ENCODE measurements at regions not wholly inside any gene's neighbourhood (a gene's known extent, or its start where the extent isn't known, plus 50 kb on each side); places are given as distances from the start of the nearest gene placed in this dataset.

DNA sequence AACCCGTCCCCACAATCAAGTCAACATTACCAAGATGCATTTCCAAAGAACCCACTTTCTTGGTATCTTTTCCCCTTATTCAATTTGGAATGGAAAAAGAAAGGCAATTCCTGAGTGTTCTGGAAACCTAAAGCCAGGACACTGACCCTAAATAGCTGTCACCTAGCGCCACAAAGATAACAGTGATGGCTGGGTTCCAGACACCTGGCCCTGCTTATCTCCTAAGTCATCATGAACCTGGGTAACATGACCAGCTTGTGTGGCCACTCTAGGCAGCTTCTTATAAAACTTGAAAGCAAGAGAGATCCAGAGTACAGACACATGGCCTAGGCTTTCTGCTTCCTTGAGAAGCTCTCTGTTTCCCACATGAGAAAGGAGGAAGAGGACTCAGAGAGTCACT, 95.4 kb downstream of the BOD1L2 start:
- ChIA-PET CTCF (no interaction called here), POLR2A (ENCODE audit: unreplicated experiment) (no interaction called here)
- H3K27me3 ChIP-seq (ENCODE audit: control insufficient read depth, insufficient read depth, low read length), result no peaks in the 10 kb centered on the region; the same call in 1 of the 2 replicates
- H4K91ac ChIP-seq (ENCODE audit: insufficient read depth, low read depth, low read length), result no peak overlapping the region
- no peak overlapping the region for H2AFZ ChIP-seq (replicated peaks; ENCODE audit: low read length, poor library complexity)
- no peak overlapping the region for H3K4ac ChIP-seq (ENCODE audit: low read depth, low read length)
- H2BK15ac ChIP-seq (ENCODE audit: low read depth, low read length), result no peak overlapping the region
- TF ChIP-seq, protein P1, sequence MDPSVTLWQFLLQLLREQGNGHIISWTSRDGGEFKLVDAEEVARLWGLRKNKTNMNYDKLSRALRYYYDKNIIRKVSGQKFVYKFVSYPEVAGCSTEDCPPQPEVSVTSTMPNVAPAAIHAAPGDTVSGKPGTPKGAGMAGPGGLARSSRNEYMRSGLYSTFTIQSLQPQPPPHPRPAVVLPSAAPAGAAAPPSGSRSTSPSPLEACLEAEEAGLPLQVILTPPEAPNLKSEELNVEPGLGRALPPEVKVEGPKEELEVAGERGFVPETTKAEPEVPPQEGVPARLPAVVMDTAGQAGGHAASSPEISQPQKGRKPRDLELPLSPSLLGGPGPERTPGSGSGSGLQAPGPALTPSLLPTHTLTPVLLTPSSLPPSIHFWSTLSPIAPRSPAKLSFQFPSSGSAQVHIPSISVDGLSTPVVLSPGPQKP (IDR thresholded peaks at IDR 0.05; ENCODE audit: borderline replicate concordance, low read depth, low read length), result no peak
- TF ChIP-seq MAZ (IDR thresholded peaks at IDR 0.05; ENCODE audit: borderline replicate concordance, low read depth, low read length), result no peak
- no peak for TF ChIP-seq SMC3 (IDR thresholded peaks at IDR 0.05; ENCODE audit: low read depth, low read length)
- no peak for TF ChIP-seq FOS (IDR thresholded peaks at IDR 0.05; ENCODE audit: low read depth, low read length)
- no peak for TF ChIP-seq RFX5 (IDR thresholded peaks at IDR 0.05; ENCODE audit: low read depth, low read length)
- no peak for TF ChIP-seq NFE2L2 (IDR thresholded peaks at IDR 0.05; ENCODE audit: low read depth, low read length)
- no peak for TF ChIP-seq BHLHE40 (IDR thresholded peaks at IDR 0.05; ENCODE audit: low read depth, low read length)
- TF ChIP-seq MAFK (IDR thresholded peaks at IDR 0.05; ENCODE audit: low read depth, low read length), result no peak
- TF ChIP-seq RAD21 (IDR thresholded peaks at IDR 0.05; ENCODE audit: low read length), result no peak
- no peak for TF ChIP-seq CHD1 (IDR thresholded peaks at IDR 0.05; ENCODE audit: low read depth, low read length)
- TF ChIP-seq, protein P2, sequence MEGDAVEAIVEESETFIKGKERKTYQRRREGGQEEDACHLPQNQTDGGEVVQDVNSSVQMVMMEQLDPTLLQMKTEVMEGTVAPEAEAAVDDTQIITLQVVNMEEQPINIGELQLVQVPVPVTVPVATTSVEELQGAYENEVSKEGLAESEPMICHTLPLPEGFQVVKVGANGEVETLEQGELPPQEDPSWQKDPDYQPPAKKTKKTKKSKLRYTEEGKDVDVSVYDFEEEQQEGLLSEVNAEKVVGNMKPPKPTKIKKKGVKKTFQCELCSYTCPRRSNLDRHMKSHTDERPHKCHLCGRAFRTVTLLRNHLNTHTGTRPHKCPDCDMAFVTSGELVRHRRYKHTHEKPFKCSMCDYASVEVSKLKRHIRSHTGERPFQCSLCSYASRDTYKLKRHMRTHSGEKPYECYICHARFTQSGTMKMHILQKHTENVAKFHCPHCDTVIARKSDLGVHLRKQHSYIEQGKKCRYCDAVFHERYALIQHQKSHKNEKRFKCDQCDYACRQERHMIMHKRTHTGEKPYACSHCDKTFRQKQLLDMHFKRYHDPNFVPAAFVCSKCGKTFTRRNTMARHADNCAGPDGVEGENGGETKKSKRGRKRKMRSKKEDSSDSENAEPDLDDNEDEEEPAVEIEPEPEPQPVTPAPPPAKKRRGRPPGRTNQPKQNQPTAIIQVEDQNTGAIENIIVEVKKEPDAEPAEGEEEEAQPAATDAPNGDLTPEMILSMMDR (conservative IDR thresholded peaks at IDR 0.05; ENCODE audit: low read depth, low read length), result no peak
- no peak for TF ChIP-seq RCOR1 (IDR thresholded peaks at IDR 0.05; ENCODE audit: insufficient replicate concordance, low read length)
- TF ChIP-seq, protein P3, sequence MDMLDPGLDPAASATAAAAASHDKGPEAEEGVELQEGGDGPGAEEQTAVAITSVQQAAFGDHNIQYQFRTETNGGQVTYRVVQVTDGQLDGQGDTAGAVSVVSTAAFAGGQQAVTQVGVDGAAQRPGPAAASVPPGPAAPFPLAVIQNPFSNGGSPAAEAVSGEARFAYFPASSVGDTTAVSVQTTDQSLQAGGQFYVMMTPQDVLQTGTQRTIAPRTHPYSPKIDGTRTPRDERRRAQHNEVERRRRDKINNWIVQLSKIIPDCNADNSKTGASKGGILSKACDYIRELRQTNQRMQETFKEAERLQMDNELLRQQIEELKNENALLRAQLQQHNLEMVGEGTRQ (IDR thresholded peaks at IDR 0.05; ENCODE audit: low read depth, low read length), result no peak
- TF ChIP-seq POLR2A (IDR thresholded peaks at IDR 0.05; ENCODE audit: low read depth, low read length), result no peak
- TF ChIP-seq CEBPB (IDR thresholded peaks at IDR 0.05; ENCODE audit: low read depth, low read length), result no peak
- no peak for TF ChIP-seq MXI1 (IDR thresholded peaks at IDR 0.05; ENCODE audit: borderline replicate concordance, low read depth, low read length)
- no peak overlapping the region for H4K8ac ChIP-seq (ENCODE audit: low read depth in 2 of 2, low read length in 2 of 2)
- no peaks in the 10 kb centered on the region for H3K36me3 ChIP-seq (ENCODE audit: control insufficient read depth, insufficient read depth, low read length)
- no peak overlapping the region for H2BK5ac ChIP-seq (ENCODE audit: low read depth, low read length, poor library complexity, severe bottlenecking)
- H3K79me1 ChIP-seq (ENCODE audit: low read depth in 1 of 2, low read length in 2 of 2), result no peaks in the 10 kb centered on the region
- no peaks in the 10 kb centered on the region for H4K20me1 ChIP-seq (ENCODE audit: insufficient read depth, low read length)
- no peak overlapping the region for H3K4me2 ChIP-seq (ENCODE audit: low read depth, low read length)
- no peaks in the 10 kb centered on the region for H3K4me1 ChIP-seq (ENCODE audit: control insufficient read depth, insufficient read depth, low read length)
- no peak overlapping the region for H4K5ac ChIP-seq (ENCODE audit: low read depth, low read length)
- no peak for DNase-seq
- intact Hi-C loops (cut with micrococcal nuclease), result no loop called here
- H2AK5ac ChIP-seq (ENCODE audit: low read depth, low read length), result no peak overlapping the region
- H3K9ac ChIP-seq (ENCODE audit: low read depth, low read length), result no peak overlapping the region
- BruUV-seq (replicated peaks), result no TSS peak
- no peak overlapping the region for H2BK120ac ChIP-seq (ENCODE audit: low read depth, low read length)
- in situ Hi-C loops (cut with MboI; ENCODE audit: low sequenced_read_pairs), result no loop called here
- no peak for ATAC-seq (ENCODE audit: low read depth)
- dilution Hi-C loops (cut with HindIII; ENCODE audit: low sequenced_read_pairs, unreplicated experiment), result no loop called here
- H3K4me3 ChIP-seq (ENCODE audit: insufficient read depth, low read depth, low read length), result no peak overlapping the region
- no peak overlapping the region for H3K18ac ChIP-seq (ENCODE audit: low read depth, low read length)
- no CpG with 5 or more reads among the region's 2 CpGs for WGBS, 2 experiments (ENCODE audit: extremely low coverage in 2 of 2, insufficient read length in 1 of 2)
- no peak overlapping the region for H3K56ac ChIP-seq (ENCODE audit: extremely low read depth, insufficient read depth, low read length)
- no peak overlapping the region for H3K27ac ChIP-seq (ENCODE audit: insufficient read depth, low read length)
- H2AK9ac ChIP-seq (replicated peaks; ENCODE audit: low read depth, low read length, poor library complexity), result no peak overlapping the region
- no peak overlapping the region for H3K14ac ChIP-seq (replicated peaks; ENCODE audit: low read depth, low read length)
- no peak overlapping the region for H2BK20ac ChIP-seq (ENCODE audit: low read depth, low read length)
- no peaks in the 10 kb centered on the region for H3K9me1 ChIP-seq (ENCODE audit: insufficient read depth, low read length)
- no peak overlapping the region for H3K23ac ChIP-seq (ENCODE audit: low read depth, low read length)
- no peaks in the 10 kb centered on the region for H3K9me3 ChIP-seq (ENCODE audit: control insufficient read depth, insufficient read depth, low read length)

Measured in IMR-90 (cell line).